ENCODE measurements at regions not wholly inside any gene's neighbourhood (a gene's known extent, or its start where the extent isn't known, plus 50 kb on each side); places are given as distances from the start of the nearest gene placed in this dataset.

DNA sequence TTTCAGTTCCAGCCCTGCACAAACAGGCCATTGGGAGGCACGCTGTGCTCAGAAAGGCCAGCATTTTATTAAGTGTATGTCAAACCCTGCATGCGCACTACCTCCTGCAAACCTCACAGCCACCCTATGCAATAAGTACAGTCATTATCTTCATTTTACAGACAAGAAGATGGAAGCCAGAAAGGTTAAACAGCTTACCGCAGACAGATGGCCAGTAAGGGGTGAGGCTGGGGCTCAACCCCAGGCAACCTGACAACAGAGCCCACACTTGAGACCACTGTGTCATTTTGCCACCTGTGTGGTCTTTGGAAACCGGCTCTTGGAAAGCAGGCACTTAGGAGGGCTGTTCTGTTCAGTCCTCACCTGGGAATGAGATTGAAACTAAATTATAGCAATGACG lies 142.3 kb downstream of the NXPE2 start:
- TF ChIP-seq EZH2 (IDR thresholded peaks at IDR 0.05), result no peak
- no peak for TF ChIP-seq POLR2AphosphoS5 (IDR thresholded peaks at IDR 0.05; ENCODE audit: low read depth, low read length)
- no peak for TF ChIP-seq CBX3 (IDR thresholded peaks at IDR 0.05; ENCODE audit: low read depth)
- TF ChIP-seq, protein P1, sequence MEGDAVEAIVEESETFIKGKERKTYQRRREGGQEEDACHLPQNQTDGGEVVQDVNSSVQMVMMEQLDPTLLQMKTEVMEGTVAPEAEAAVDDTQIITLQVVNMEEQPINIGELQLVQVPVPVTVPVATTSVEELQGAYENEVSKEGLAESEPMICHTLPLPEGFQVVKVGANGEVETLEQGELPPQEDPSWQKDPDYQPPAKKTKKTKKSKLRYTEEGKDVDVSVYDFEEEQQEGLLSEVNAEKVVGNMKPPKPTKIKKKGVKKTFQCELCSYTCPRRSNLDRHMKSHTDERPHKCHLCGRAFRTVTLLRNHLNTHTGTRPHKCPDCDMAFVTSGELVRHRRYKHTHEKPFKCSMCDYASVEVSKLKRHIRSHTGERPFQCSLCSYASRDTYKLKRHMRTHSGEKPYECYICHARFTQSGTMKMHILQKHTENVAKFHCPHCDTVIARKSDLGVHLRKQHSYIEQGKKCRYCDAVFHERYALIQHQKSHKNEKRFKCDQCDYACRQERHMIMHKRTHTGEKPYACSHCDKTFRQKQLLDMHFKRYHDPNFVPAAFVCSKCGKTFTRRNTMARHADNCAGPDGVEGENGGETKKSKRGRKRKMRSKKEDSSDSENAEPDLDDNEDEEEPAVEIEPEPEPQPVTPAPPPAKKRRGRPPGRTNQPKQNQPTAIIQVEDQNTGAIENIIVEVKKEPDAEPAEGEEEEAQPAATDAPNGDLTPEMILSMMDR (IDR thresholded peaks at IDR 0.05 in 2 of 3, conservative IDR thresholded peaks at IDR 0.05 in 1 of 3; ENCODE audit: borderline replicate concordance in 1 of 3, insufficient read depth in 1 of 3, low read depth in 2 of 3, low read length in 2 of 3), result no peak
- TF ChIP-seq, protein P2, sequence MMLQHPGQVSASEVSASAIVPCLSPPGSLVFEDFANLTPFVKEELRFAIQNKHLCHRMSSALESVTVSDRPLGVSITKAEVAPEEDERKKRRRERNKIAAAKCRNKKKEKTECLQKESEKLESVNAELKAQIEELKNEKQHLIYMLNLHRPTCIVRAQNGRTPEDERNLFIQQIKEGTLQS (IDR thresholded peaks at IDR 0.05), result no peak
- TF ChIP-seq, protein P3, sequence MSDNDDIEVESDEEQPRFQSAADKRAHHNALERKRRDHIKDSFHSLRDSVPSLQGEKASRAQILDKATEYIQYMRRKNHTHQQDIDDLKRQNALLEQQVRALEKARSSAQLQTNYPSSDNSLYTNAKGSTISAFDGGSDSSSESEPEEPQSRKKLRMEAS (IDR thresholded peaks at IDR 0.05), result no peak
- TF ChIP-seq, protein P4, sequence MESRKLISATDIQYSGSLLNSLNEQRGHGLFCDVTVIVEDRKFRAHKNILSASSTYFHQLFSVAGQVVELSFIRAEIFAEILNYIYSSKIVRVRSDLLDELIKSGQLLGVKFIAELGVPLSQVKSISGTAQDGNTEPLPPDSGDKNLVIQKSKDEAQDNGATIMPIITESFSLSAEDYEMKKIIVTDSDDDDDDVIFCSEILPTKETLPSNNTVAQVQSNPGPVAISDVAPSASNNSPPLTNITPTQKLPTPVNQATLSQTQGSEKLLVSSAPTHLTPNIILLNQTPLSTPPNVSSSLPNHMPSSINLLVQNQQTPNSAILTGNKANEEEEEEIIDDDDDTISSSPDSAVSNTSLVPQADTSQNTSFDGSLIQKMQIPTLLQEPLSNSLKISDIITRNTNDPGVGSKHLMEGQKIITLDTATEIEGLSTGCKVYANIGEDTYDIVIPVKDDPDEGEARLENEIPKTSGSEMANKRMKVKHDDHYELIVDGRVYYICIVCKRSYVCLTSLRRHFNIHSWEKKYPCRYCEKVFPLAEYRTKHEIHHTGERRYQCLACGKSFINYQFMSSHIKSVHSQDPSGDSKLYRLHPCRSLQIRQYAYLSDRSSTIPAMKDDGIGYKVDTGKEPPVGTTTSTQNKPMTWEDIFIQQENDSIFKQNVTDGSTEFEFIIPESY (IDR thresholded peaks at IDR 0.05; ENCODE audit: extremely low read depth, insufficient replicate concordance, low read length), result no peak
- TF ChIP-seq TCF7L2 (IDR thresholded peaks at IDR 0.05; ENCODE audit: borderline replicate concordance, extremely low read depth, insufficient read depth, insufficient read length), result no peak
- no peak for TF ChIP-seq JUND (IDR thresholded peaks at IDR 0.05)
- no peak for TF ChIP-seq ZFX (IDR thresholded peaks at IDR 0.05)
- TF ChIP-seq RAD21 (IDR thresholded peaks at IDR 0.05; ENCODE audit: low read depth), result no peak
- no peak for TF ChIP-seq ELF1 (IDR thresholded peaks at IDR 0.05; ENCODE audit: borderline replicate concordance, low read depth)
- no peak for TF ChIP-seq SRF (IDR thresholded peaks at IDR 0.05; ENCODE audit: low read depth)
- no peak for TF ChIP-seq SP1 (IDR thresholded peaks at IDR 0.05; ENCODE audit: low read depth)
- TF ChIP-seq ZNF274 (IDR thresholded peaks at IDR 0.05; ENCODE audit: low read depth, low read length), result no peak
- ChIA-PET RAD21 (ENCODE audit: low non-redundant PET in 1 of 2, low total read pairs in 2 of 2, uncharacterized antibody in 2 of 2, unreplicated experiment in 2 of 2) (no interaction called here), CTCF (no interaction called here), POLR2A (no interaction called here)
- no peak for DNase-seq (ENCODE audit: low read depth, low spot score)
- Histone ChIP-seq H3K9me3 (ENCODE audit: control insufficient read depth in 1 of 2, insufficient read depth in 1 of 2, low read depth in 1 of 2, low read length in 2 of 2) (no peaks in the 10 kb centered on the region; a peak in 2 of 4 replicates), H3K9me2 (ENCODE audit: insufficient read depth) (no peaks in the 10 kb centered on the region), H3K4me1 (ENCODE audit: control insufficient read depth in 1 of 2, insufficient read depth in 2 of 2, low read length in 2 of 2) (no peaks in the 10 kb centered on the region), H3K9ac (ENCODE audit: low read length) (no peak overlapping the region), H3K27me3 (ENCODE audit: insufficient read depth, low read length) (no peaks in the 10 kb centered on the region), H3K4me3 (replicated peaks in 1 of 2; ENCODE audit: low read depth in 1 of 2, low read length in 2 of 2) (no peak overlapping the region), H4K20me1 (ENCODE audit: insufficient read depth) (no peaks in the 10 kb centered on the region), H2AFZ (ENCODE audit: low read depth, low read length, poor library complexity, severe bottlenecking) (no peak overlapping the region), H3K27ac (ENCODE audit: low read depth, low read length) (no peak overlapping the region), H3K36me3 (ENCODE audit: control insufficient read depth in 1 of 2, insufficient read depth in 2 of 2, low read length in 2 of 2) (no peaks in the 10 kb centered on the region), H3K79me2 (ENCODE audit: insufficient read depth, low read length) (no peaks in the 10 kb centered on the region), H3K4me2 (ENCODE audit: low read length) (no peak overlapping the region)
- no TSS peak for BruUV-seq (replicated peaks)
- intact Hi-C loops (cut with micrococcal nuclease), result no loop called here
- ATAC-seq, result no peak

Data from HCT116 (cell line).